Smooth muscle cell (in vitro differentiated cells): ENCODE measurements at regions not wholly inside any gene's neighbourhood (a gene's known extent, or its start where the extent isn't known, plus 50 kb on each side); places are given as distances from the start of the nearest gene placed in this dataset.

Source experiments
- DNase-seq: peaks from one replicate; lab custom pipeline; 2025; ENCODE audit not compliant: unreplicated experiment; lab: John Stamatoyannopoulos, UW
- H2AFZ ChIP-seq: fragments of 200-600 bp; sonication (generic); 2 replicates; pipeline ENCODE4 v1.6.0; 2016; ENCODE audit warnings: antibody characterized with exemption, low read depth, mild to moderate bottlenecking
- H3F3A ChIP-seq: fragments of 200-600 bp; sonication (generic); 2 replicates; pipeline ENCODE4 v1.6.0; 2017; ENCODE audit warnings: antibody characterized with exemption, low read depth
- H3K27ac ChIP-seq: fragments of 200-600 bp; sonication (generic); 2 replicates; pipeline ENCODE4 v1.5.1; 2016; ENCODE audit warnings: low read depth, mild to moderate bottlenecking
- H3K27me3 ChIP-seq: fragments of 200-600 bp; sonication (generic); 2 replicates; pipeline ENCODE4 v1.6.1; 2016; ENCODE audit warnings: low read depth, mild to moderate bottlenecking
- H3K36me3 ChIP-seq: fragments of 200-600 bp; sonication (generic); 2 replicates; pipeline ENCODE4 v1.5.1; 2016; ENCODE audit warnings: low read depth
- H3K4me1 ChIP-seq: fragments of 200-600 bp; sonication (generic); 2 replicates; pipeline ENCODE4 v1.5.1; 2016; ENCODE audit warnings: low read depth
- H3K4me2 ChIP-seq: fragments of 200-600 bp; sonication (generic); 2 replicates; pipeline ENCODE4 v1.6.0; 2016; ENCODE audit warnings: mild to moderate bottlenecking
- H3K4me3 ChIP-seq: fragments of 200-600 bp; sonication (generic); 2 replicates; pipeline ENCODE4 v1.5.1; 2016; ENCODE audit warnings: mild to moderate bottlenecking
- H3K79me2 ChIP-seq: fragments of 200-600 bp; sonication (generic); 2 replicates; pipeline ENCODE4 v1.6.0; 2016; ENCODE audit warnings: low read depth, mild to moderate bottlenecking
- H3K9ac ChIP-seq: fragments of 200-600 bp; sonication (generic); 2 replicates; pipeline ENCODE4 v1.6.0; 2016; ENCODE audit warnings: low read depth
- H3K9me3 ChIP-seq: fragments of 200-600 bp; sonication (generic); replicated peaks from 2 replicates; pipeline ENCODE4 v1.5.1; 2016; ENCODE audit warnings: low read depth
- H4K20me1 ChIP-seq: fragments of 200-600 bp; sonication (generic); 2 replicates; pipeline ENCODE4 v1.6.0; 2016; ENCODE audit warnings: low read depth
- WGBS: methylation state at CpG from one replicate; pipeline ENCODE4 v1.1.7; 2016; ENCODE audit warnings: low lambda C conversion rate; 5-methylcytosine and 5-hydroxymethylcytosine counted together
- TF ChIP-seq, protein P1 (sequence below): fragments of 200-600 bp; sonication (generic); IDR thresholded peaks from 2 replicates; pipeline ENCODE4 v1.5.1; 2017; ENCODE audit warnings: borderline replicate concordance, mild to moderate bottlenecking, antibody characterized with exemption; ENCODE audit not compliant: insufficient read depth, poor library complexity, severe bottlenecking

DNA sequence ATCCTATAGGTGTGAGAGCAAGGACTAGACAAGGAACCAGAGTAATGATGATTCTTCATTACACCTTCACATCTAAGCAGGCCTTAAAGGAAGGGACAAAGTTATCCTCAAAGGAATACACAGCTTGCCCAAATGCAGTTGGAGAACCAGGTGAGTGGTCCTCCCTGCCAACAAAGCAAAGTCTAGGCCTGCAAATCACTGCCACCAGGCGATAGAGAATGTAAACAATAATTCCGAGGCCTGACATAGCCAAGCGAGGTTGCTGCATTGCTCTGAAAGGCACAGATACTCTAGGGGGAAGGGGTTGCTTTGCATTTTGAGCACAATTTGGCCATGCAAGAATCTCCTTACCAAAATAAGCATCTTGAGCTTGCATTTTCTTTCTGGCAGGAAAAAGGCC lies 178.2 kb upstream of the FAT1 start:
- no peaks in the 10 kb centered on the region for H3K36me3 ChIP-seq
- no peaks in the 10 kb centered on the region for H4K20me1 ChIP-seq
- H3K9me3 ChIP-seq: no peaks in the 10 kb centered on the region
- H3F3A ChIP-seq: peaks cover 5% of the 10 kb centered on the region
- 80% methylated on average over 3 of the region's 3 CpGs for WGBS
- H3K27ac ChIP-seq: no peak overlapping the region
- H3K4me2 ChIP-seq: no peak overlapping the region
- H3K4me3 ChIP-seq: no peak overlapping the region
- no peaks in the 10 kb centered on the region for H3K79me2 ChIP-seq
- peaks cover 7% of the 10 kb centered on the region for H3K4me1 ChIP-seq
- no peaks in the 10 kb centered on the region for H3K27me3 ChIP-seq
- DNase-seq: no peak
- H2AFZ ChIP-seq: no peak overlapping the region
- no peak overlapping the region for H3K9ac ChIP-seq
- TF ChIP-seq, protein P1, sequence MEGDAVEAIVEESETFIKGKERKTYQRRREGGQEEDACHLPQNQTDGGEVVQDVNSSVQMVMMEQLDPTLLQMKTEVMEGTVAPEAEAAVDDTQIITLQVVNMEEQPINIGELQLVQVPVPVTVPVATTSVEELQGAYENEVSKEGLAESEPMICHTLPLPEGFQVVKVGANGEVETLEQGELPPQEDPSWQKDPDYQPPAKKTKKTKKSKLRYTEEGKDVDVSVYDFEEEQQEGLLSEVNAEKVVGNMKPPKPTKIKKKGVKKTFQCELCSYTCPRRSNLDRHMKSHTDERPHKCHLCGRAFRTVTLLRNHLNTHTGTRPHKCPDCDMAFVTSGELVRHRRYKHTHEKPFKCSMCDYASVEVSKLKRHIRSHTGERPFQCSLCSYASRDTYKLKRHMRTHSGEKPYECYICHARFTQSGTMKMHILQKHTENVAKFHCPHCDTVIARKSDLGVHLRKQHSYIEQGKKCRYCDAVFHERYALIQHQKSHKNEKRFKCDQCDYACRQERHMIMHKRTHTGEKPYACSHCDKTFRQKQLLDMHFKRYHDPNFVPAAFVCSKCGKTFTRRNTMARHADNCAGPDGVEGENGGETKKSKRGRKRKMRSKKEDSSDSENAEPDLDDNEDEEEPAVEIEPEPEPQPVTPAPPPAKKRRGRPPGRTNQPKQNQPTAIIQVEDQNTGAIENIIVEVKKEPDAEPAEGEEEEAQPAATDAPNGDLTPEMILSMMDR: no peak

- Histone ChIP-seq H3K27me3 (no peaks in the 10 kb centered on the region), H3K36me3 (no peaks in the 10 kb centered on the region), H3K4me3 (no peak overlapping the region), H3K4me1 (peaks cover 7% of the 10 kb centered on the region), H3K79me2 (no peaks in the 10 kb centered on the region), H3K27ac (no peak overlapping the region), H3K9ac (no peak overlapping the region), H3K4me2 (peak overlapping the region; percentile 52), H3K9me3 (no peaks in the 10 kb centered on the region), H3F3A (peaks cover 5% of the 10 kb centered on the region), H4K20me1 (no peaks in the 10 kb centered on the region), H2AFZ (peak overlapping the region; percentile 78)
- DNase-seq: no peak
- WGBS: 17% methylated on average over 4 of the region's 4 CpGs
- TF ChIP-seq, protein P1: no peak
Measured at GRCh38 chr4:186902361-186902760, 178.7 kb upstream of the FAT1 start.

DNA sequence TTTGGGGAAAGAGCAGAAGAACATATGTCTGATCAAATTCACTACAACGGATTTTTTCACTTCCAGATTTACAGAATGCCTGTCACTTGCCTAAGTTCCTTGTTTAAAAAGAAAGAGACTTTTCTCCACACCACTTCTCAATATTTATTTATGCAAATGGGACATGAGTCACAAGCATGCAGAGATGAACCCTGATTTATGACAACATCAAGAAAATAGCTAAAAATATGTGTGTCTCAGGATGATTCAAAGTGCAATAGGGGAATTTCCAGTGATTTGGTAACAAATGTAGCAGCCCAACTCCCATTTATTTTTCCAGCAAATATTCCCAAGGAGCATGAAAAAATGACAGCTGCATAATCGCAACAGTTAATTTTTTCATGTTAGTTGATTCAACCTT lies 180.4 kb upstream of the FAT1 start:
- whole genome bisulfite sequencing: 94% methylated on average over 2 of the region's 2 CpGs
- no peaks in the 10 kb centered on the region for H4K20me1 ChIP-seq
- no peaks in the 10 kb centered on the region for H3K27me3 ChIP-seq
- peak overlapping the region; percentile 48 for H3K4me2 ChIP-seq
- no peaks in the 10 kb centered on the region for H3K9me3 ChIP-seq
- no peak overlapping the region for H2AFZ ChIP-seq
- H3K9ac ChIP-seq: no peak overlapping the region
- H3K36me3 ChIP-seq: no peaks in the 10 kb centered on the region
- TF ChIP-seq, protein P1: no peak
- DNase-seq: no peak
- no peak overlapping the region for H3K4me3 ChIP-seq
- H3K79me2 ChIP-seq: no peaks in the 10 kb centered on the region
- peak overlapping the region; percentile 45 for H3K27ac ChIP-seq
- H3F3A ChIP-seq: peaks cover 5% of the 10 kb centered on the region
- peaks cover 7% of the 10 kb centered on the region for H3K4me1 ChIP-seq

DNA sequence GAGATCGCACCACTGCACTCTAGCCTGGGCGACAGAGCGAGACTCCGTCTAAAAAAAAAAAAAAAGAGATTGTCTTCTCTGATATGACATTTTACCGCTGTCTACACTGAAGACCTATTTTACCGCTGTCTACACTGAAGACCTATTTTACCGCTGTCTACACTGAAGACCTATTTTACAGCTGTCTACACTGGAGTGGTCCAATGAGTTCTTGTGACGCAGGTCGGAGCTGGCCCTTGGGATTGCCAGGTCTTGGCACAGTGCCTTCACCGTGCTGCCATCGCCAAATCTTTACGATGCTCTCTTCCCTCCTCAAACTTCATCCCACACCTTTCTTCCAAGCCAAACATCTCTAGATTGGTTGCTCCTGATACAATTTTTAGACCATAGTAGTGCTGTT lies 183.1 kb upstream of the FAT1 start:
- no peaks in the 10 kb centered on the region for H3K36me3 ChIP-seq
- H3K79me2 ChIP-seq: no peaks in the 10 kb centered on the region
- DNase-seq: no peak
- no peaks in the 10 kb centered on the region for H3F3A ChIP-seq
- H3K4me2 ChIP-seq: no peak overlapping the region
- no peak overlapping the region for H3K27ac ChIP-seq
- no peaks in the 10 kb centered on the region for H3K9me3 ChIP-seq
- no peaks in the 10 kb centered on the region for H4K20me1 ChIP-seq
- 97% methylated on average over 12 of the region's 12 CpGs for WGBS
- H3K27me3 ChIP-seq: no peaks in the 10 kb centered on the region
- TF ChIP-seq, protein P1: no peak
- peaks cover 7% of the 10 kb centered on the region for H3K4me1 ChIP-seq
- no peak overlapping the region for H3K9ac ChIP-seq
- no peak overlapping the region for H2AFZ ChIP-seq
- H3K4me3 ChIP-seq: no peak overlapping the region
